SW 1271 (cell line): ENCODE measurements at regions not wholly inside any gene's neighbourhood (a gene's known extent, or its start where the extent isn't known, plus 50 kb on each side); places are given as distances from the start of the nearest gene placed in this dataset.
A peak's percentile ranks its signal among the peaks of the same experiment; 100 is the strongest.

ENCODE experiments used
- DNase-seq, 2 experiments: peaks; one replicate each; lab custom pipeline; 2025; lab: John Stamatoyannopoulos, UW

DNA sequence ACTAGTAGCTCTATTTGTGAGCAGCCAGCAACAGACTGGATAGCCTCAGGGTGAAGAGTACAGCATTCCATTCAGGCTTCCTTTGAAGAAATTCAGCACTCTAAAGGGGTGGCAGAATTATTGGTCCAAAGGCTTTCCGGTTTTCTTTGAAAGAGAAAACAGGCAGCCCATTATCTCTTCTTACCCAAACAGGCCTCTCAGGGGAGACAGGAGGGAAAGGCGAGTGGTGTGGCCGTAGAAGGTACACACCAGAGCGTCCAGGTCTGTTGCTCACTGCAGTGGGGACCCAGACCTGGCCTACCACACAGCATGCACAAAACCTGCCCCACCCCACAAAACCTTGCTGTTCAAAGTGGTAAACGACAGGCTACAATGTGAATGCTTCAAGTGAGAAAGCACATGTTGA, 83.3 kb downstream of the ZNF608 start:
- no peak for DNase-seq

DNA sequence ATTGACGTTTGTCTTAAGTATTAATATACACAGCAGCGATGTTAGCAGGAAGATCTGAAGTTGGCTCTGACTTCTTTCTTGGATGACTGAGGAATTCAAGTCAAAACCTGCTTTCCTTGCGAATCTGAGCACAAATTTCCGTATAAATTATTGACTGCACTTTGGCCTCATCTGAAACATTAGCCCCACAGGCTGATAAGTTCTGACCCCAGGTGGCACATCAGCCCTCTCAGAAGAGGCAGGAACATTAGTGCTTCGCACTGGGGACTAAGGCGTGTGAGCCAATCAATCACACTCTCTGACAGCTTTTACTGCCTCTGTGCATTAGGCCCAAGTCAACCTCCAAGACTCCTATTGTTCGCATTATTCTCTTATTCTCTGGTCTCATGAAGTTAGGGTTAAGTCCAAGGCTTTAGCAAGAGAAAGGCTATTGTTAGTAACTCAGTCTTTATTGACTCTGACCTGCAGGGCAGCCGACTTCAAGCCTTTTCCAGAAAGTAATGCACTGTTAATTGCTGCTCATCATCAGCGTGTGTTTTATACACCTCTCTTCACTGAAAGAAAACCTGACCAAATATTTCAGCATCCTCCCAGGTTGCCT, 84.2 kb downstream of the ZNF608 start:
- no peak for DNase-seq

DNA sequence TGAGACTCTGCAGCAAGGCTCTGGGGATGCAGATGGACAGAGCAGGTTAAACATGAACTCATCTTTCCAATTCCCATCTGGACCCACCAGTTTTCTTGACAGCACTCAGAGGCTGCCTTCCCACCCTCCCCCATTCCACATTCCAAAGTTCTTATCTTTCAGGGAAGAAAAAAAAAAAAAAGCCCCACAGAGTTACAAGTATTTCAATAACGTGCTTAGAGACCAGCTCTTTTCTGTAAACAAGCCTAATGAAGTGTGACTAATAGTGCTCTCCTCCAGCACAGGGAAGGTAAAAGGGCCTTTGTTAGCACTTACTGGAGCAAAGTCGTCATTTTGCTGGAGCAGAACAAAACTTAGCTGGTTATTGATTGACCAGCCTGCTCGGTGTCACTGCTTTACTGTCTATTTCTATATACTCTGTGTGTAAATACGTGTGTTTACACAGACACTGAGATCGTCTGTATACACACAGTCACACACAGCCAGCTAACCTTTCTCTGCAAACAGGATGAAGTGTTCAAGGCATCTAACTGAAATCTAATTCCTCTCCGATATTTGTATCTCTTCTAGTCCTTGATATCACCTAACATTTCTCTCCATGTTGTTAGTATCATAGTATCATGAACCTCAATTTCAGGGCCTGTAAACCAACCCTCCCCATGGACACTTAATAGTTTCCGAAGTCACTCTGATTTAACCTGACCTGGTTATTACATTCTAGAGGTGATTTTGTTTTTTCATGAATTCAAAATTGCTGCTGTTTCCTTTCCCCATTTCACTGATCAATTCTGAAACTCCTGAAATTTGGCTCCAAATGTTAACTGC, 84.9 kb downstream of the ZNF608 start:
- DNase-seq, result peak in 1 of 2 experiments; percentile 19

DNA sequence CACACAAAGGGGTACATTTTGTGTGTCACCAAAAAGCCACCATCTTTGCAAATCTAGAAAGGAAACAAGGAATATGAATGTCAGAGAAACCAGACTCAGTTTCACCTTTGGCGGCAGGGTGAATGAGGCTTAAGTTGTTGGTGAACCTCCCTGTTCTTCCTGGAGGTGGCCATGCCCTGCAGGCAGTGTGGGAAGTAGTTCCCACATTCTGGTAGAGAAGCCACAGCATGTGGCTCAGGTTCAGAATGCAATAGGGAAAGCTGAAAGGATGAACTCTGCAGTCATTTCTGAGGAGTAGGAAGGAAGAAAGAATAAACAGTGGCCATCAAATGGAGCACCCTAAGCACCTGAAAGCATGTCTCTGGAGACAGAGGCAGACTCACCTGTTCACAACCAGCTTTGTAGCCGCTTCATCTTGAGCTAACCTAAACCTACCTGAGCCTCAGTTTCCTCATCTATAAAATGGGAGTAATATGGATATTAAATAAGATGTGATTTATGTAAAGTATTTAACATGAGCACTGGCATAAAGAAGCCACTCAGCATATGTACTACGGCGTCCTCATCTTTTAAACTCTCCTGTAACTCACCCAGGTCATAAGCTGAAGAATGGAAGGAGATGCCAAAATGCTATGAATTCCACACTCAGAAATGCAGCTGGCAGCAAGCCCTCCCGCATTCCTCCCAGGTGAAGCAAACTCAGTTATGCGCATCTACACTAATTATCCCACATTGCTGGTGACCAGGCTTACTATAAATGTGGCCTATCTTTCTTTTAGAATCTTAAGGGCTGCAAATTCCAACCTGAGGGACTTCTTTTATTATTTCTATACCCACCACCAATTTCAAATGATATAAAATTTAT, 86.0 kb downstream of the ZNF608 start:
- DNase-seq, result no peak

DNA sequence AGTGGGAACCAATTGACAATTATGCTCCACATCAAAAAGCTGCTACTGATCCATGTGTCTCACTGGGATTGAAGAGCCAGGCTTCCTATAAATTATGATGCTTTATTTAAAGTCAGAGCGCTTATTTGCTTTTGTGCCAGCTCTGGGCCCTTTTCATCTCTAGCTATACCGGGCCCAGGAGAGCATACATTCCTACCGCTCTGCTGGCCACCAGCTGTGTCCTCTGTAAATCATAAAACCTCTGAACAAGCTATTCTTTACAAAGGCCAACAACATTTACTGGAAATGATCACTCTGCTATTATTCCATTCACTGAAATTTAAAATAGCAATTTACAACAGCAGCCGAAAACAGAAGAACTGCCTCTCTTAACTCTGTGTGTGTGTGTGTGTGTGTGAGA, 86.6 kb downstream of the ZNF608 start:
- no peak for DNase-seq

DNA sequence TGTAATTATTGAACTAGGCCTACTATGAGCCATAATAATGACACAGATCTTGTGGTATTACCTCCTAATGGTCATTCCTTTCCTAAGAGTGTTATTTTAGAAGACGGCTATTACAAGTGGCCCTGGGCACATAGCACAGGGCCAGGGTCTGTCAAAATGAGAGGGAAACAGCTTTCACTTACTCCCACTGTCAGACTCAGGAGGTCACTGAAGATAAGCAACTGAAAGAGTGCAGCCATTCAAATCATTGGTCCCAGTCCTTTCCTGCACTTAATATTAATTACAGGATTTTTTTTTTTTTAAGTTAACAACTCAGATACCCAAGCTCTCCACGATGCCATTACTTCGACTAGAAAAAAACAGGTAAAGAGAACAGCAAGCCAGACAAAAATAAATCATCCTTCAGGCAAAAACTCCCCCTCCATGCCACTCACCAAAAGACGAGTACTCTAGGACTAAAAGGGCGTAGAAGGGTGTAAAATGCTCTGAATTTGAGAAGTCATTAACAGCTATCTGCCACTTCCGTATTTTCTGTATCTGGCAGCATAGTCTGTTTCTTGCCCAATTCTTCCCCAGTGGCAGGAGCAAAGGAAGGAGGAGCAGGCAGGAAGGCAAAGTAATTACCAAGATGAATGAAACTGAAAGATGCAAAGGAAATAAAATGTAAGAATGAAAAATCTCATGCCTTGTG, 87.4 kb downstream of the ZNF608 start:
- DNase-seq, result no peak

DNA sequence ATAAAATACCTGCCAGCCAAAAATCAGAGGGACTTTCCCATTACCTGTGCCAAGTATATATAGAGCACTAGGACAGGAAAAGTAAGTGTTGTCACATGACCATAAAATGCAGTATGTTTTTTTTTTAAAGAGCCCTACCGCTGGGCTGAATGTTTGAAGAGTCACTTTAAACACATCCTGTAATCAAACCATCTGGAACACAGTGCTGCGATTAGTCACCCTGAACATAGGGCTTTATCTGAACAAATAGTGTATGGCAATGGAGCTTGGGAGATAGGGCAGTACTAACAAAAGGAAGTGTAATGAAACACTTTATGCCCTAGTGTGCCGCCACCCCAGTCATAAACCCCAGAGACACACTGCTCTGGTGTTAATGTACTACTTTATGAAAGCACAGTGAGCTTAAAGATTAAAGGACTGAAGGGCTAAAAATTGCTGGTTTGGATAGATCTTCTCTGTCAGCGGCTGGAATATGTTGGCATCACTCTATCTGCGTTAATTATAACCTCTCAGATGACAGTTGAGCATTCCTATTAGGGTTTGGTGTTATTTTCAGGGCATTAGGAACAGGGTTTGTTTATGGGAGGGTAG, 90.4 kb downstream of the ZNF608 start:
- peak in 1 of 2 experiments; percentile 36 for DNase-seq

DNA sequence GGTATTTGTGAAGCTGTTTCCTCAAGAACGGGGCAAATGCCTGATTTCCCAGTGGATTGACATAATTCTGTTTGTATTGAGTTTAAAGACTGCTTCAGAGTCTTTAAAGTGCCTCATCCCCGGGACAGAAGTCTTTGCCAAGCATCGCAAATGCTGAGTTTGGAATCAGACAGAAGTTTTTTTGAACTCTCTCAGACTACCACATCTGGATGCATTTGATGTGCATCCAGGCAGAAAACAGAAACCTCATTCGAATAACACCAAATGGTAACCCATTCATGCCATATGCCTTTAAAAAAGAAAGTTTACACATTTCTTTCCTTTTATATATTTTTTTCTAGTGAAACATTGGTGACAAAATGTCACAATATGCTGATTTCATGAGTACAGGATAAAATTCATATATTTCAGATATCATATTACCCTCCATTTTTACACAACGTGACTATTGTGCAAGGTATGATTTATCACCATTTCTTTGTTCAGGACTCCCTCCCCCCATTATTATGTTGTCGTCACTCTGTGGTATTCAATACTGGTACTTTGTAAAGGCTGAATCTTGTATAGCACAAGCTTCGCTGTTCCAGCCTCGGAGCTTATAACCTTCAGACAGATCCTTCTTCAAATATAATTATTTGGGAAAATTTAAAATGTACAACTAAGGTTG, 91.1 kb downstream of the ZNF608 start:
- no peak for DNase-seq

DNA sequence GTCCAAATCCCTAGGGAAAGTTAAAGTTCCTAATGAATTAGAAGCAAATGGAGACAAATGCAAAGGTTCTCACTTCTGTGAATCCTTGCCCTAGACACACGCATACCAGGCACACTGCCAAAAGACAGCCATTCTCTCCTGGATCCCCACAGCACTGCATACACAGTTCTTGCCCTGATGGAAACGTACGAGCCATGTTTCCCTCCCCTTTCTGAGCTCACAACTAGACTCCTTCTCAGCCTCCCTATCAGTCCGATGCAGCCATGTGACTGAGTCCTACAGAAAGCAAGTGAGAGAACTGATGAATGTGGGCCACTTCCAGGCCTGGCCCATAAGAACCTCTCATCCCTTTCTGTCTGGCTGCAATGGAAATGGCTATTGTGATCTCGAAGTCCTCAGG, 92.0 kb downstream of the ZNF608 start:
- no peak for DNase-seq

DNA sequence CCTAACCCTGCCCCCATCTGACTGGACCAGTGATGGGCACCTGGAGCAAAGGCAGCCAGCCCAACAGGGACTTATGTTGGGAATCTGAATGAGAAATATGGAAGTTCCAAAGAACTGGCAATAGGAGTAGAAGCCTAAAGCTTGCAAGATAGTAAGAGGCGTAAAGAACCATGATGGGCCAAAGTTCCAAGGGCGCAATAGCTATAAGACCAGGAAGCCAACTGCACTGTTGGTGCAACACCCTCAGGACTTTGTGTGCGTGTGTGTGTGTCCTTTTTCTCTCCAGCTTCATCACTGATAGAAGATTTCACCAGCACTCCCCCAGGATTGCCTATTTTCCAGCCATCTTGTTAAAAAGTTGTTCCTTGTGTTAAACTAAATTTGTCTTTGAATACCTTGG, 92.8 kb downstream of the ZNF608 start:
- no peak for DNase-seq

DNA sequence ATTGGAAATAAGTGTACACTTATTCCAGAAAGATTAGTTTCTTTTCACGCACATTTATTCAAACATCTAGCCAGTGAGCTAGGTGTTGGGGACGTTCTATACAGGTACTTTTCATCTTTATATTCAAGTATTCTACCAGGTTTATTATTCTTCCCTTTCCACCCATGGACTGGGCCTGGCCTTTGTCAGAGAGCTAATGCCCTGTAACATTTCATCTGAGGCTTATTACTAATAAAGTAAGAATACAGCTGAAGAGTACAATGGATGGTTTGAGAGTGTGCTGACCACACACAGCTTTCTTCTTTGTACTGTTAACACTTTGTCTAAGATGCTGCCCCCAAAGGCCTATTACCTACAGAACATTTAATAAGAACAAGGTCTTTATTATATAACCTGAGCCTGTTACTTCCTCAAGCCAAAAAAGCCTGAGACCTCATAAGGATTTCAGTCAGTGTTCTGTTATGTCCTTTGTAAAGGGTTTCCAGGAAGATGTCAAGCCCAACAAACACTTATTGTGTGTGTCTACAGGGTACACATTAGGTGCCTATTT, 93.5 kb downstream of the ZNF608 start:
- no peak for DNase-seq

DNA sequence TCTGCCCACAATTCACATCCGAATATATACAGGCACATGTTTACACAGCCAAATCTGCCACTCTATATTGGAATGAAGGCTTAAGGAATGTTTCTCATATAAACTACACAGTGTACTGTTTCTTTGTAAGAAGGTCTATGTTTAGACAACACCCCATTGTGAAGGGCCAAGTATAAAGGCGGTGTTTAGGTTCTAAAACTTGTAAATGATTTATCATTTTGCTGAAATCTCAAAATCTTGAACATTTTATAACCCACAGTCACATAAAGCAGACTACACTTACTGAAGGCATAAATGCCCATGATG, 94.0 kb downstream of the ZNF608 start:
- DNase-seq, result no peak

DNA sequence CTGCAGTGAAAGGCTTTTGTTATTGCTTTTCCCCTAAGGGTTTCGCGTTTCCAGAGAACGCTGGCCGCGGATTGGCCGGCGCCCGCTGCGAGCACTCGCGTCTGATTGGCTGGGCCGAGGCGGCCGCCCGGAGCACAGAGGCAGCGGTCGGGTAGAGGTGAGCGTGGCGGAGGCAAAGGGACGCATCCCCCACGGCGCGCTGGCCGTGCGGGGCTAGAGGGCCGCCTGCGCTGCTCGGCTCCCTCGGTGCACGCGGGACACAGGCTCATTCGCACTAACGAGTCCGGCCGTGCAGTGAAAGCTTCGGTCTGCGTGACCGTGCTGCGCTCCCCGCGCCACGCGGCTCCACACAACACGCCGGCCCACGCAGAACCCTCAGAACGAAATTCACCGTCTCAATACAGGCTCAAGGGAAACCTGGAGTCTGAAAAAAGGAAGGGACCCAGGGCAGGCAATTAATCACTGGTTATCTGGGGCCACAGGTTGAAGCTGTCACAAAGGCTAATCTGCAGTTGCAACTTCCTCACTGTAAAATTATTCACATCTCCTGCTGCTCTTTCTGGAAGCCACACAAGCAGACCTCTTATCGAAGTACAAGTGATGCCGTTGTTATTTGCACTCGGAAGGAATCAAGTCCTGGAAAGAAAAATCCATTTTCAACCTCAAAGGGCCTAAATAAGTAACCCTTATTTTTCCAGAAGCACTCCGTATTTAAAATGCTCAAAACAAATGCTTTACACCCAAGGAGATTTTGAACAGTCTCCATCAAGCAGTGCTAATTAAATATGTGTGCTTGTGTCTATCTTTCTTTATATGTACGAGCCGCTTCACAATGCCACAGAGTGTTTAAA, 94.6 kb downstream of the ZNF608 start:
- peak in 1 of 2 experiments; percentile 55 for DNase-seq

DNA sequence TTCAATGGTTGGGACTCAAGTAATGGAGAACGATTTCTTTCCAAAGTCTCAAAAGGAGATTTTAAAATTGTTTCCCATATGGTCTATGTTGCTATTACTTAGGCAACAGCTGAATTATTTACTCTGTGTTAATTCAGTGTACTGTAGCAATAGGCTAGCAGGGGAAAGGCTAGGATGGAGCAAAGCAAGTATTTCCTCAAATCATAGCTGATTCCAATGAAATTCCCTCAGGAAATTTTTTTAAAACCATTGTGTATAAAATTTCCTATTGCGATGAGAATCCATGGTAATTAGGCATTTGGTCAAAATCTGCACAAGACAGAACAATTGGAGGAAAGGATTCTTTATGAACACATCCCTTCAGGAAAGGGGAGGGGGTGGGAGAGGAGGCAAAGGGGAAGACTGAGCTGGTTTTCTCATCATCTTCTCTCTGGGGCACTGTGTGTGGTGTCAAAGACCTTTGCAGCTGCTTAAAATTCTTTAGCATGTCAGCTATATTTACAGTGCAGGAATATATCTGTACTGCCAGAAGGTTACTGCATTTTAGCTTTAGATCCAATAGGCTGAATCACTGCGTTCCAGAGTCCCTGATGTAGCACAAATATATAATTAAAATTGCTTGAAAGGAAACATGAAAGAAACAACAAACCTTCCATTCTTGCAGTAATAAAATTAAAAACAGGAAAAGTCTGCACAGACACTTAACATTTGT, 95.3 kb downstream of the ZNF608 start:
- no peak for DNase-seq

DNA sequence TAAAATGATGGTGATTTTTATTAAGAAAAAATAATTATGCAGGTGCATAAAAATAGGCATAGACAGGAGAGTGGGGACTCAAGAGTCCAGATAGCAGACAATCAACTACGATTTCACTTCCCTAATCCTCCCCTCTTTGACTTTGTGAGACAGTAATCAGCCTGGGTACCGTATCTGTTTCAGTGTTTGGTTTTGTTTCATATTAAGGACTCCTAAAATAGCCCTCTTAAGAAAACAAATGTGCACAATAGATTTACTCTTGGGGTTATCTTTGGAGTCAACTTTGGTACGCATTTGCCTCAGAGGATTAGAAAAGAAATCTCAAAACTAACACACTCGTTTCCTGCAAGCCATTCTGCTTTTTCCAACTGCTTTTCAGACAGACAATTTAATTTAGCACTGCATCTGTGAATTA, 96.3 kb downstream of the ZNF608 start:
- DNase-seq, result no peak

DNA sequence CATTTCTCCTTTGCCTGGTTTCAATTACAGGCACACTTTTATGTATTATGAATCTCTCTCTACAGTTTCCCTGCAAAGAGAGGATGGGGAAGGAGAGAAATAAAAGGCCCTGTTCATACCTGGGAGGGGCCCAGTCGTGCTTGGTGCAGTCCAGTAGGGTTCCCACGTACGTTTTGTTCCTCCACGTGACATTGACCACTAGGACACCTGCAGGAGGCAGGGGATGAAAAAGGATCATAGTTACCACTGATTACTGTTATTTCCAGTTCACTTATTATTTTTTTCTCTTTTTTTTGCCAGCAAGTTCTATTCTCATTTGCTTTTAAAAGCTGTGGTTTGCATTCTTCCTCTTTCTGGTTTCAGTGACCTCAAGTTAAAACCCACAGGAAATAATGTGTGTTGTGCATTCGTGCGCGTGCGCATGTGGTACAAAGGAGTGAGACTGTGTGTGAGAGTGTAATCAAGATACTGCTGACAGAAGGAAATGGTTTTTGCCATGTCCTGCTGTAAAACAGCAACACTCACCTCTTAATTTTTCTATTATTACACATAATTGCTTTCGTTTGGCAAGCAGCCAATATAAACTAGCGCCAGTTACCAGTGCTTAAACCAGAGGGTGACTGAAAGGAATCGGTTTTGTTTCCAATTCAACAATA, 96.8 kb downstream of the ZNF608 start:
- no peak for DNase-seq

DNA sequence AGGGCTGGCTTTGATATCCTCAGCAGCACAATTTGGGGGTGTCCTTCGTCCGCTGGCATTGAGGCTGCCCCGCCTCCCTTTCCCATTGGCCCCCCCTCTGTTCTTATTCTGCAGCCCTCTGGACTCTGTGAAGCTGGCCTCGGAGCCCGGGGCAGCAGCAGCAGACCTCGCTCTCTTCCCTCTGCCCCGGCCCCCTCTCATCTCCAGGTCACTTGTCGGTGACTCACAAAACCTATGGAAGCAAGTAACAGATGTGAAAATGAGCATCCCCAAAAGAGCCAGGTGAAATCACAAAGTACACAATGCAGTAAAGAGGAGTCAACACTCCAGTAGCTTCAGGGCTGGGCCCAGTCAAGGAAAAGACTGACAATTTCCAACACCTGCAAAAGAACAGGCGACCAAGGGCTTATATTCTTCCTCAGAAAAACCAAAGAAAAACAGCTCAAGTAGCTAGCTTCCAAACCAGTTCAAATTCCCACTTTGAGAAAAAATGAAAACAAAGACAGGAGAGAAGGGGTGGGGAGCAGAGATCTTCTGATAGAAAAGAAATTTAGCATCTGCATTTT, 97.5 kb downstream of the ZNF608 start:
- no peak for DNase-seq

DNA sequence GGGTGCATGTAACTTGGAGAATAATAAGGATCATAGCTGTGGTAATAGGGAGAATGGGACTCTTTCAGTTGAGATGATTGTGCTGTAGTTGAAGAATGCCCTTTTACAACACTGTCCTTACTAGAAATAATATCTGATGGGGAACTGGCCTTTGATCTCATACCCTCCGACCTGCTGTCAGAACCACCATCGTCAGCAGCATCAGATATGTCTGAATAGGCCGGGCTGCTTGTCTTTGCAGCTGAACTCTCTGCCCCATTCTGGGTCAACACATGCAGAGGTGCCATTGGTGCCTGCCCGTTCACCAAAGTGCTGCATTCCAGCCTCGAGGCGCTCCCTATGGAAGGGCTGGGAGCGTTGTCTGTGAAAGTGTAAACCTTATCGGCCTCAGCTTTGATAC, 99.1 kb downstream of the ZNF608 start:
- no peak for DNase-seq

DNA sequence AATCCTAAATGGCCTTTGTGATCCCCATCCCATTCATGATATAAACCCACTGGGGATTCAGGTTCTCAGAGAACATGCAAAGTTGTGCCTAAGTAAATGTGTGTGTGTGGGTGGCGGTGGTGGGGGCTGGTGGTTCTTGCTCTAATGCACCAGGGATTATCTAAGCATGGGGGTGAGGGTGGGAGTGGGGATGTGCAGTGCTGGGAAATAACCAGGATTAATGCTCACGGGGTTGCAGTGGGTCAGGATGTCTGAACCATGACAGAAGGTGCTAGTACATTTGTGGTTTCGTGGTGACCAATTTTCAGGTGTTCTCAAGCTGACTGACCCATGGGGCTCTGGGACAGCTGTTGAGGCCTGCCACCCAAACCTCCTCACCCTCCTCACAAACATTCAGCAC, 101.0 kb downstream of the ZNF608 start:
- no peak for DNase-seq
